KBM-7 (cell line): ENCODE measurements at regions not wholly inside any gene's neighbourhood (a gene's known extent, or its start where the extent isn't known, plus 50 kb on each side); places are given as distances from the start of the nearest gene placed in this dataset.
A peak's percentile ranks its signal among the peaks of the same experiment; 100 is the strongest.

ENCODE experiments used
- DNase-seq: peaks from one replicate; pipeline ENCODE4 v3.0.0-alpha.2; 2015
- in situ Hi-C: fragments of 300-500 bp; cut with MboI; formaldehyde crosslinking; loops from 2 replicates; pipeline ENCODE4 v1.14.3; 2020; ENCODE audit warnings: low sequenced_read_pairs, low pct_unique_long_range_greater_than_20kb, mixed read lengths

- no peak for DNase-seq
- in situ Hi-C loops, result no loop called here
These were observed 102.6 kb upstream of the LYZL1 start for GRCh38 chr10:29186221-29186620.

- no peak for DNase-seq
- in situ Hi-C loops, result no loop called here
These were observed 99.6 kb upstream of the LYZL1 start for GRCh38 chr10:29189256-29189655.

GRCh38 chr10:29191674-29192073 lies 97.2 kb upstream of the LYZL1 start:
- DNase-seq, result peak; percentile 19
- in situ Hi-C loops, result no loop called here

GRCh38 chr10:29199339-29199738 lies 89.5 kb upstream of the LYZL1 start:
- in situ Hi-C loops, result no loop called here
- no peak for DNase-seq

- in situ Hi-C loops, result no loop called here
- DNase-seq, result no peak
These were observed 88.8 kb upstream of the LYZL1 start for GRCh38 chr10:29199941-29200679.

GRCh38 chr10:29202386-29202940 lies 86.4 kb upstream of the LYZL1 start:
- in situ Hi-C loops, result no loop called here
- DNase-seq, result no peak

- in situ Hi-C loops, result no loop called here
- DNase-seq, result no peak
These were observed 85.4 kb upstream of the LYZL1 start for GRCh38 chr10:29203432-29203831.

GRCh38 chr10:29204070-29204800 lies 84.6 kb upstream of the LYZL1 start:
- DNase-seq, result no peak
- in situ Hi-C loops, result no loop called here

- DNase-seq, result no peak
- in situ Hi-C loops, result no loop called here
These were observed 83.1 kb upstream of the LYZL1 start for GRCh38 chr10:29205787-29206186.

GRCh38 chr10:29208845-29209244 lies 80.0 kb upstream of the LYZL1 start:
- in situ Hi-C loops, result no loop called here
- no peak for DNase-seq

GRCh38 chr10:29209830-29210229 lies 79.0 kb upstream of the LYZL1 start:
- in situ Hi-C loops, result no loop called here

GRCh38 chr10:29210266-29210868 lies 78.5 kb upstream of the LYZL1 start:
- in situ Hi-C loops, result no loop called here
- DNase-seq, result no peak

More at GRCh38 chr10:29209830-29210229, 79.0 kb upstream of the LYZL1 start:
- no peak for DNase-seq

- in situ Hi-C loops, result no loop called here
- no peak for DNase-seq
These were observed 76.3 kb upstream of the LYZL1 start for GRCh38 chr10:29212597-29212996.

GRCh38 chr10:29214551-29214950 lies 74.3 kb upstream of the LYZL1 start:
- DNase-seq, result no peak
- in situ Hi-C loops, result no loop called here

GRCh38 chr10:29217292-29217738 lies 71.6 kb upstream of the LYZL1 start:
- in situ Hi-C loops, result no loop called here
- no peak for DNase-seq

- DNase-seq, result no peak
- in situ Hi-C loops, result no loop called here
These were observed 65.5 kb upstream of the LYZL1 start for GRCh38 chr10:29223326-29223725.

- in situ Hi-C loops, result no loop called here
- DNase-seq, result no peak
These were observed 64.2 kb upstream of the LYZL1 start for GRCh38 chr10:29224631-29225030.

- in situ Hi-C loops, result no loop called here
- DNase-seq, result no peak
These were observed 61.7 kb upstream of the LYZL1 start for GRCh38 chr10:29227201-29227600.

GRCh38 chr10:29228562-29228961 lies 60.3 kb upstream of the LYZL1 start:
- in situ Hi-C loops, result no loop called here

GRCh38 chr10:29229258-29229705 lies 59.6 kb upstream of the LYZL1 start:
- in situ Hi-C loops, result no loop called here
- DNase-seq, result no peak

More at GRCh38 chr10:29228562-29228961, 60.3 kb upstream of the LYZL1 start:
- DNase-seq, result no peak
